Right lobe of liver (tissue), 1 donor: ENCODE measurements at regions not wholly inside any gene's neighbourhood (a gene's known extent, or its start where the extent isn't known, plus 50 kb on each side); places are given as distances from the start of the nearest gene placed in this dataset.

Experiments used
- small RNA-seq, 2 experiments: library from RNA; depleted of rRNA; stranded (forward); fragments of <200 nt; gene quantifications; one replicate each; pipeline ENCODE3, GENCODE V24; 2016

Small RNA genes in the stretch of these regions (small RNA-seq; reads per million reads assigned to genes)
- gene RF00003 (0 to 0.68 reads per million in 2 experiments), gene RF00619 (0 reads per million in 2 experiments), gene RNA5SP536 (0 reads per million in 2 experiments), gene RNU6-1071P (0 reads per million in 2 experiments)
